ENCODE measurements at regions not wholly inside any gene's neighbourhood (a gene's known extent, or its start where the extent isn't known, plus 50 kb on each side); places are given as distances from the start of the nearest gene placed in this dataset.

- DNase-seq, result no peak
- TF ChIP-seq, protein P1, sequence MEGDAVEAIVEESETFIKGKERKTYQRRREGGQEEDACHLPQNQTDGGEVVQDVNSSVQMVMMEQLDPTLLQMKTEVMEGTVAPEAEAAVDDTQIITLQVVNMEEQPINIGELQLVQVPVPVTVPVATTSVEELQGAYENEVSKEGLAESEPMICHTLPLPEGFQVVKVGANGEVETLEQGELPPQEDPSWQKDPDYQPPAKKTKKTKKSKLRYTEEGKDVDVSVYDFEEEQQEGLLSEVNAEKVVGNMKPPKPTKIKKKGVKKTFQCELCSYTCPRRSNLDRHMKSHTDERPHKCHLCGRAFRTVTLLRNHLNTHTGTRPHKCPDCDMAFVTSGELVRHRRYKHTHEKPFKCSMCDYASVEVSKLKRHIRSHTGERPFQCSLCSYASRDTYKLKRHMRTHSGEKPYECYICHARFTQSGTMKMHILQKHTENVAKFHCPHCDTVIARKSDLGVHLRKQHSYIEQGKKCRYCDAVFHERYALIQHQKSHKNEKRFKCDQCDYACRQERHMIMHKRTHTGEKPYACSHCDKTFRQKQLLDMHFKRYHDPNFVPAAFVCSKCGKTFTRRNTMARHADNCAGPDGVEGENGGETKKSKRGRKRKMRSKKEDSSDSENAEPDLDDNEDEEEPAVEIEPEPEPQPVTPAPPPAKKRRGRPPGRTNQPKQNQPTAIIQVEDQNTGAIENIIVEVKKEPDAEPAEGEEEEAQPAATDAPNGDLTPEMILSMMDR (IDR thresholded peaks at IDR 0.05), result no peak
- TF ChIP-seq POLR2A (IDR thresholded peaks at IDR 0.05), result no peak
- Histone ChIP-seq H3K27ac (no peak overlapping the region), H3K4me1 (no peaks in the 10 kb centered on the region), H3K27me3 (no peaks in the 10 kb centered on the region), H3K36me3 (no peaks in the 10 kb centered on the region), H3K4me3 (no peak overlapping the region), H3K9me3 (no peaks in the 10 kb centered on the region)
- intact Hi-C loops (cut with DNase I; ENCODE audit: low total_unique reads), result no loop called here
These were observed 81.3 kb downstream of the CBLN1 start for GRCh38 chr16:49200223-49200820.

DNA sequence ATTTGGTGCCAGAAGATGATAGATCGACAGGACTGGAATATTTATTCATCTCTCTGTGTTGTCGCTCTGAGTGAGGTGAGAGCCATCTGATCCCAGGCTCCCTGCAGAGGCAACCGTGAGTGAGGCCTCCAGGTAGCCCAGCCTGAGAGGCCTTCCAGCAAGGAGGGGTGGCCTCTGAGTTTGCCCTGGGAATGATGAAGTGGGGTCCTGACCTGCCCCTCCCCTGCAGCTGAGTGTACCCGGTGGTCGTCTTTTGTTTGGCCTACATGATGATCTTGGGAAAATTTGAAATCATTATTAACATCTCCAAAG, 86.4 kb downstream of the CBLN1 start:
- Histone ChIP-seq H3K36me3 (no peaks in the 10 kb centered on the region), H3K4me1 (peaks cover 0 to 2% of the 10 kb centered on the region in 2 donors), H3K4me3 (no peak overlapping the region), H3K9me3 (no peaks in the 10 kb centered on the region), H3K27me3 (no peaks in the 10 kb centered on the region), H3K27ac (peak overlapping the region in 1 of 2 donors; percentile 8)
- TF ChIP-seq, protein P1 (IDR thresholded peaks at IDR 0.05), result no peak
- TF ChIP-seq POLR2A (IDR thresholded peaks at IDR 0.05), result no peak
- intact Hi-C loops (cut with DNase I; ENCODE audit: low total_unique reads), result no loop called here
- no peak for DNase-seq

DNA sequence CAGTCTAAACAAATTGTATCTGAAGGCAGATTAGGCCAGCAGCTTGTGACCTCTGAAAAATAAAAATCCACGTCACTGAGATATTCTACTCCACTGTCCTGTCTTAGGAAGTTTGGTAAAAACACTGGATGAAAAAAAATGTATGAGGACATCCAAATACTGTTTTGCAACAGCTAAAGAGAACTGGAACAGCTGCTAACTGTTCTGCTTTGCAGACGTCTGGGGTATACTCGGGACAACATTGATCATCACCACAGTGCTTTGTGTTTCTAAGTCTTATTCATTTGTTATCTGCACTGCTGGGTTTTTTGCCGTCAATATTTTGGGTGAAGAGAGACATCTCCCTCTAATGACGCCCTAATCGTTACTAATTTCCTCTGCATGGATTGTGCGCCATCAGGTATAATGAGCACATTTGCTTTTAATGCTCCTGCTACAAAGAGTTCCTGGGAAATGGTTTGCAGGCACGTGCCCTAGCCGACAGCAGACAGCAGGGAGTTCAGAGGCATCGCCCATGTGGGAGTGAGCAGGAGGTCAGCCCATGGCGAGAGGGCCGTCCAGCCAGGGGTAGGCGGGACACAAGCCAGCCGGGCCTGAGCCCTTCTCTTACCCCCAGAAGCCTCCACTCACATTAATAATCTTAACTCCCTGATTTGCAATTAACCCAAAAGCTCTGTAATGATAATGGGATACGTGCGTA, 87.0 kb downstream of the CBLN1 start:
- Histone ChIP-seq H3K9me3 (no peaks in the 10 kb centered on the region), H3K4me1 (peaks cover 0 to 2% of the 10 kb centered on the region in 2 donors), H3K36me3 (no peaks in the 10 kb centered on the region), H3K27ac (peak overlapping the region in 1 of 2 donors; percentile 8), H3K27me3 (no peaks in the 10 kb centered on the region), H3K4me3 (no peak overlapping the region)
- no peak for DNase-seq
- intact Hi-C loops (cut with DNase I; ENCODE audit: low total_unique reads), result no loop called here
- TF ChIP-seq, protein P1 (IDR thresholded peaks at IDR 0.05), result no peak

- TF ChIP-seq, protein P1 (IDR thresholded peaks at IDR 0.05), result no peak
- no peak for TF ChIP-seq POLR2A (IDR thresholded peaks at IDR 0.05)
- Histone ChIP-seq H3K27ac (peak overlapping the region in 1 of 2 donors; percentile 3), H3K4me1 (peaks cover 0 to 2% of the 10 kb centered on the region in 2 donors), H3K36me3 (no peaks in the 10 kb centered on the region), H3K4me3 (no peak overlapping the region), H3K9me3 (no peaks in the 10 kb centered on the region), H3K27me3 (no peaks in the 10 kb centered on the region)
- no peak for DNase-seq
- intact Hi-C loops (cut with DNase I; ENCODE audit: low total_unique reads), result no loop called here
These were observed 88.0 kb downstream of the CBLN1 start for GRCh38 chr16:49193596-49193995.

GRCh38 chr16:49189286-49189685, 92.4 kb downstream of the CBLN1 start:
- H3K9me3 ChIP-seq, result no peaks in the 10 kb centered on the region

More at GRCh38 chr16:49189286-49189685, 92.4 kb downstream of the CBLN1 start:
- intact Hi-C loops (cut with DNase I; ENCODE audit: low total_unique reads), result no loop called here
- Histone ChIP-seq H3K4me3 (no peak overlapping the region), H3K36me3 (no peaks in the 10 kb centered on the region), H3K27me3 (peaks cover 0 to 5% of the 10 kb centered on the region in 2 donors), H3K27ac (no peak overlapping the region), H3K4me1 (peaks cover 0 to 2% of the 10 kb centered on the region in 2 donors)
- TF ChIP-seq, protein P1 (IDR thresholded peaks at IDR 0.05), result no peak
- no peak for TF ChIP-seq POLR2A (IDR thresholded peaks at IDR 0.05)
- no peak for DNase-seq

All from uterus (tissue), 3 donors.